HG02588 (cell line): ENCODE measurements at regions not wholly inside any gene's neighbourhood (a gene's known extent, or its start where the extent isn't known, plus 50 kb on each side); places are given as distances from the start of the nearest gene placed in this dataset.

ENCODE experiments used
- ATAC-seq: cut with Tn5 transposase; IDR thresholded peaks from one replicate; pipeline ENCODE4 v1.9.1; 2021; ENCODE audit warnings: mild to moderate bottlenecking, moderate library complexity; ENCODE audit not compliant: unreplicated experiment

GRCh38 chr10:107717046-107717445, 552.5 kb upstream of the SORCS1 start:
- ATAC-seq: no peak

- ATAC-seq: no peak
Observed at GRCh38 chr10:107715565-107715964, 551.1 kb upstream of the SORCS1 start.

GRCh38 chr10:107708981-107709380, 544.5 kb upstream of the SORCS1 start:
- no peak for ATAC-seq

GRCh38 chr10:107706096-107706725, 541.7 kb upstream of the SORCS1 start:
- ATAC-seq: no peak

- ATAC-seq: no peak
Observed at GRCh38 chr10:107701943-107702342, 537.4 kb upstream of the SORCS1 start.

GRCh38 chr10:107692072-107692471, 527.6 kb upstream of the SORCS1 start:
- ATAC-seq: peak; percentile 69

- ATAC-seq: no peak
Observed at GRCh38 chr10:107689323-107689722, 524.8 kb upstream of the SORCS1 start.

GRCh38 chr10:107687701-107688100, 523.2 kb upstream of the SORCS1 start:
- no peak for ATAC-seq

GRCh38 chr10:107686095-107686494, 521.6 kb upstream of the SORCS1 start:
- peak; percentile 68 for ATAC-seq

GRCh38 chr10:107671960-107672359, 507.5 kb upstream of the SORCS1 start:
- no peak for ATAC-seq

GRCh38 chr10:107666214-107666613, 501.7 kb upstream of the SORCS1 start:
- no peak for ATAC-seq

GRCh38 chr10:107665459-107665858, 501.0 kb upstream of the SORCS1 start:
- ATAC-seq: no peak

- ATAC-seq: no peak
Observed at GRCh38 chr10:107657851-107658250, 493.3 kb upstream of the SORCS1 start.

- no peak for ATAC-seq
Observed at GRCh38 chr10:107656932-107657331, 492.4 kb upstream of the SORCS1 start.

GRCh38 chr10:107653832-107654287, 489.4 kb upstream of the SORCS1 start:
- ATAC-seq: peak; percentile 77

GRCh38 chr10:107650939-107651338, 486.4 kb upstream of the SORCS1 start:
- no peak for ATAC-seq

- ATAC-seq: no peak
Observed at GRCh38 chr10:107649249-107649648, 484.7 kb upstream of the SORCS1 start.

- no peak for ATAC-seq
Observed at GRCh38 chr10:107647462-107647861, 483.0 kb upstream of the SORCS1 start.

GRCh38 chr10:107631876-107632275, 467.4 kb upstream of the SORCS1 start:
- no peak for ATAC-seq

GRCh38 chr10:107626862-107627261, 462.4 kb upstream of the SORCS1 start:
- no peak for ATAC-seq

- ATAC-seq: no peak
Observed at GRCh38 chr10:107623292-107623691, 458.8 kb upstream of the SORCS1 start.

- ATAC-seq: peak; percentile 6
Observed at GRCh38 chr10:107619139-107619538, 454.6 kb upstream of the SORCS1 start.

- ATAC-seq: peak; percentile 52
Observed at GRCh38 chr10:107618504-107618994, 454.0 kb upstream of the SORCS1 start.
